ENCODE measurements at regions not wholly inside any gene's neighbourhood (a gene's known extent, or its start where the extent isn't known, plus 50 kb on each side); places are given as distances from the start of the nearest gene placed in this dataset.

DNA sequence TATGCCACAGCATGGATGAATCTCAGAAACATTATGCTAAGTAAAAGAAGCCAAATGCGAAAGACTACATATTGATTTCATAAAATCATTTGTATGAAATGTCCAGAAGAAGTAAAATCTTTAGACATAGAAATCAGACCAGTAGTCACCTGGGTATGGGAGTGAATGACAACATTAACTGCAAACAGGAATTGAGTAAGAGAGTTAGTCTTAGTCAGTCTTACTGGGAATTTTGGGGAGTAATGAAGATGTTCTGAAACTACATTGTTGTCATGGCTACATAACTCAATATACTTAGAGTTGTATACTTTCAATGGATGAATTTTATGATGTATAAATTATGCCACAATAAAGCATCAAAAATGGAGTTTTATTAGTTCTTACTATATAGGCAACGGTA lies 107.8 kb upstream of the CHORDC1 start:
- TF ChIP-seq, protein P1, sequence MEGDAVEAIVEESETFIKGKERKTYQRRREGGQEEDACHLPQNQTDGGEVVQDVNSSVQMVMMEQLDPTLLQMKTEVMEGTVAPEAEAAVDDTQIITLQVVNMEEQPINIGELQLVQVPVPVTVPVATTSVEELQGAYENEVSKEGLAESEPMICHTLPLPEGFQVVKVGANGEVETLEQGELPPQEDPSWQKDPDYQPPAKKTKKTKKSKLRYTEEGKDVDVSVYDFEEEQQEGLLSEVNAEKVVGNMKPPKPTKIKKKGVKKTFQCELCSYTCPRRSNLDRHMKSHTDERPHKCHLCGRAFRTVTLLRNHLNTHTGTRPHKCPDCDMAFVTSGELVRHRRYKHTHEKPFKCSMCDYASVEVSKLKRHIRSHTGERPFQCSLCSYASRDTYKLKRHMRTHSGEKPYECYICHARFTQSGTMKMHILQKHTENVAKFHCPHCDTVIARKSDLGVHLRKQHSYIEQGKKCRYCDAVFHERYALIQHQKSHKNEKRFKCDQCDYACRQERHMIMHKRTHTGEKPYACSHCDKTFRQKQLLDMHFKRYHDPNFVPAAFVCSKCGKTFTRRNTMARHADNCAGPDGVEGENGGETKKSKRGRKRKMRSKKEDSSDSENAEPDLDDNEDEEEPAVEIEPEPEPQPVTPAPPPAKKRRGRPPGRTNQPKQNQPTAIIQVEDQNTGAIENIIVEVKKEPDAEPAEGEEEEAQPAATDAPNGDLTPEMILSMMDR (IDR thresholded peaks at IDR 0.05; ENCODE audit: low read depth, low read length) = no peak
- no peak for TF ChIP-seq EZH2phosphoT487 (IDR thresholded peaks at IDR 0.05; ENCODE audit: low read depth)
